WTC11 (cell line): ENCODE measurements at regions not wholly inside any gene's neighbourhood (a gene's known extent, or its start where the extent isn't known, plus 50 kb on each side); places are given as distances from the start of the nearest gene placed in this dataset.
A peak's percentile ranks its signal among the peaks of the same experiment; 100 is the strongest.

Source experiments
- ATAC-seq: fragments of 200-7000 bp; cut with Tn5 transposase; 2 replicates; pipeline ENCODE4 v1.10.0; 2021; ENCODE audit warnings: mild to moderate bottlenecking, moderate library complexity
- CTCF ChIA-PET: fragments of 300-600 bp; sonication (Branson Sonifier 250); formaldehyde crosslinking; loops from one replicate; lab custom pipeline; 2021; ENCODE audit warnings: antibody characterized with exemption; lab: Charles Lee
- POLR2A ChIA-PET: fragments of 350-600 bp; sonication (Branson Sonifier 250); formaldehyde crosslinking; loops from one replicate; lab custom pipeline; 2021; ENCODE audit warnings: antibody characterized with exemption; lab: Charles Lee
- DNase-seq: peaks from one replicate; pipeline ENCODE4 v3.0.0; 2021; ENCODE audit warnings: low spot score
- H3K27ac Mint-ChIP-seq: 2 replicates; pipeline ENCODE4 v1.8.0; 2021; ENCODE audit warnings: mixed read lengths
- H3K27me3 Mint-ChIP-seq: 2 replicates; pipeline ENCODE4 v1.8.0; 2021; ENCODE audit warnings: low read depth, mild to moderate bottlenecking, moderate library complexity, mixed read lengths
- H3K36me3 Mint-ChIP-seq: 2 replicates; pipeline ENCODE4 v1.8.0; 2021; ENCODE audit warnings: mixed read lengths
- H3K4me1 Mint-ChIP-seq: 2 replicates; pipeline ENCODE4 v1.8.0; 2022; ENCODE audit warnings: mixed read lengths
- H3K4me3 Mint-ChIP-seq: 2 replicates; pipeline ENCODE4 v1.8.0; 2021; ENCODE audit warnings: mild to moderate bottlenecking, moderate library complexity, mixed read lengths
- H3K9me3 Mint-ChIP-seq: 2 replicates; pipeline ENCODE4 v1.8.0; 2021; ENCODE audit warnings: mixed read lengths
- CREB1 ChIP-seq: sonication (generic); formaldehyde crosslinking; IDR thresholded peaks from 2 replicates; pipeline ENCODE4 v1.8.0; 2023; ENCODE audit warnings: mild to moderate bottlenecking, missing genetic modification reagents
- EMX1 ChIP-seq: fragments of 250-450 bp; sonication (Bioruptor Pico); IDR thresholded peaks from 2 replicates; pipeline ENCODE4 v1.8.0; 2021; ENCODE audit warnings: mild to moderate bottlenecking
- ETV6 ChIP-seq: sonication (generic); formaldehyde crosslinking; IDR thresholded peaks from 2 replicates; pipeline ENCODE4 v1.8.1; 2022; ENCODE audit warnings: mild to moderate bottlenecking, missing genetic modification reagents
- IRF2 ChIP-seq: sonication (generic); formaldehyde crosslinking; IDR thresholded peaks from 2 replicates; pipeline ENCODE4 v1.8.0; 2022; ENCODE audit warnings: low read depth, missing genetic modification reagents, borderline replicate concordance
- JAZF1 ChIP-seq: fragments of 250-450 bp; sonication (Bioruptor Pico); IDR thresholded peaks from 2 replicates; pipeline ENCODE4 v1.9.0; 2021; ENCODE audit warnings: moderate library complexity, mild to moderate bottlenecking, inconsistent platforms
- NR3C1 ChIP-seq: sonication (generic); formaldehyde crosslinking; conservative IDR thresholded peaks from 2 replicates; pipeline ENCODE4 v1.8.1; 2023; ENCODE audit warnings: low read depth, mild to moderate bottlenecking, missing genetic modification reagents
- SOX15 ChIP-seq: fragments of 250-450 bp; sonication (Bioruptor Pico); IDR thresholded peaks from 2 replicates; pipeline ENCODE4 v1.9.0; 2021; ENCODE audit warnings: mild to moderate bottlenecking
- ZBTB21 ChIP-seq: sonication (generic); formaldehyde crosslinking; IDR thresholded peaks from 2 replicates; pipeline ENCODE4 v1.8.1; 2023; ENCODE audit warnings: mild to moderate bottlenecking, missing genetic modification reagents, borderline replicate concordance
- ZNF416 ChIP-seq: fragments of 250-450 bp; sonication (Bioruptor Pico); IDR thresholded peaks from 2 replicates; pipeline ENCODE4 v1.9.0; 2021; ENCODE audit warnings: mild to moderate bottlenecking, inconsistent platforms
- ZNF423 ChIP-seq: fragments of 250-450 bp; sonication (Bioruptor Pico); IDR thresholded peaks from 2 replicates; pipeline ENCODE4 v2.1.2; 2022; ENCODE audit warnings: mild to moderate bottlenecking, moderate library complexity
- TF ChIP-seq, protein P1 (sequence below): fragments of 250-450 bp; sonication (Bioruptor Pico); IDR thresholded peaks from 2 replicates; pipeline ENCODE4 v1.9.0; 2021; ENCODE audit warnings: mild to moderate bottlenecking
- TF ChIP-seq, protein P2 (sequence below): sonication (generic); formaldehyde crosslinking; conservative IDR thresholded peaks from 2 replicates; pipeline ENCODE4 v1.8.1; 2023; ENCODE audit warnings: mild to moderate bottlenecking, low read depth, missing genetic modification reagents, moderate library complexity
- TF ChIP-seq, protein P3 (sequence below): sonication (generic); formaldehyde crosslinking; IDR thresholded peaks from 2 replicates; pipeline ENCODE4 v1.8.0; 2022; ENCODE audit warnings: mild to moderate bottlenecking, missing genetic modification reagents
- TF ChIP-seq, protein P4 (sequence below): sonication (generic); formaldehyde crosslinking; IDR thresholded peaks from 2 replicates; pipeline ENCODE4 v1.8.0; 2022; ENCODE audit warnings: missing genetic modification reagents
- TF ChIP-seq, protein P5 (sequence below): fragments of 250-450 bp; sonication (Bioruptor Pico); IDR thresholded peaks from 2 replicates; pipeline ENCODE4 v1.9.0; 2021; ENCODE audit warnings: mild to moderate bottlenecking, borderline replicate concordance

DNA sequence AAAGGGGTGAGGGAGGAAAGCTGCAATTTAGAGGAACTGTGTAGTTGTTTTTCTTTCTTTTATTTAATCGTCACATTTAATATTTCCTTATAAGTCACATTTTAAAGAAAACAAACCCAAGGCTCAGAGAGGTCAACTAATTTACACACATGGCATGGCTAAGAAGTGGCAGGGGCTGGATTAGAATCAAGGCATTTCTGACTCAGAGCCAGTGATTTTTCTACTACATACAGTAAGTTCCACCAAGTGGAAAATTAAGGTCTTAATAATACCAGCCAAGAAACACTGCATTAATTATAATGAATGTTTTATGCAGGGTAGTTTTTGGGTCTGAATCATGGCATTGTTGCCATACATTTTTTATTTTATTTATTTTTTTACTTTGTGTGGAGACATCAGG is 607.7 kb upstream of the CITED2 start (continued):
- TF ChIP-seq, protein P1, sequence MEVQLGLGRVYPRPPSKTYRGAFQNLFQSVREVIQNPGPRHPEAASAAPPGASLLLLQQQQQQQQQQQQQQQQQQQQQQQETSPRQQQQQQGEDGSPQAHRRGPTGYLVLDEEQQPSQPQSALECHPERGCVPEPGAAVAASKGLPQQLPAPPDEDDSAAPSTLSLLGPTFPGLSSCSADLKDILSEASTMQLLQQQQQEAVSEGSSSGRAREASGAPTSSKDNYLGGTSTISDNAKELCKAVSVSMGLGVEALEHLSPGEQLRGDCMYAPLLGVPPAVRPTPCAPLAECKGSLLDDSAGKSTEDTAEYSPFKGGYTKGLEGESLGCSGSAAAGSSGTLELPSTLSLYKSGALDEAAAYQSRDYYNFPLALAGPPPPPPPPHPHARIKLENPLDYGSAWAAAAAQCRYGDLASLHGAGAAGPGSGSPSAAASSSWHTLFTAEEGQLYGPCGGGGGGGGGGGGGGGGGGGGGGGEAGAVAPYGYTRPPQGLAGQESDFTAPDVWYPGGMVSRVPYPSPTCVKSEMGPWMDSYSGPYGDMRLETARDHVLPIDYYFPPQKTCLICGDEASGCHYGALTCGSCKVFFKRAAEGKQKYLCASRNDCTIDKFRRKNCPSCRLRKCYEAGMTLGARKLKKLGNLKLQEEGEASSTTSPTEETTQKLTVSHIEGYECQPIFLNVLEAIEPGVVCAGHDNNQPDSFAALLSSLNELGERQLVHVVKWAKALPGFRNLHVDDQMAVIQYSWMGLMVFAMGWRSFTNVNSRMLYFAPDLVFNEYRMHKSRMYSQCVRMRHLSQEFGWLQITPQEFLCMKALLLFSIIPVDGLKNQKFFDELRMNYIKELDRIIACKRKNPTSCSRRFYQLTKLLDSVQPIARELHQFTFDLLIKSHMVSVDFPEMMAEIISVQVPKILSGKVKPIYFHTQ (CRISPR knock-in tag) = no peak
- no peak for TF ChIP-seq ZNF423
- TF ChIP-seq ZBTB21 (CRISPR knock-in tag) = no peak
- TF ChIP-seq, protein P2, sequence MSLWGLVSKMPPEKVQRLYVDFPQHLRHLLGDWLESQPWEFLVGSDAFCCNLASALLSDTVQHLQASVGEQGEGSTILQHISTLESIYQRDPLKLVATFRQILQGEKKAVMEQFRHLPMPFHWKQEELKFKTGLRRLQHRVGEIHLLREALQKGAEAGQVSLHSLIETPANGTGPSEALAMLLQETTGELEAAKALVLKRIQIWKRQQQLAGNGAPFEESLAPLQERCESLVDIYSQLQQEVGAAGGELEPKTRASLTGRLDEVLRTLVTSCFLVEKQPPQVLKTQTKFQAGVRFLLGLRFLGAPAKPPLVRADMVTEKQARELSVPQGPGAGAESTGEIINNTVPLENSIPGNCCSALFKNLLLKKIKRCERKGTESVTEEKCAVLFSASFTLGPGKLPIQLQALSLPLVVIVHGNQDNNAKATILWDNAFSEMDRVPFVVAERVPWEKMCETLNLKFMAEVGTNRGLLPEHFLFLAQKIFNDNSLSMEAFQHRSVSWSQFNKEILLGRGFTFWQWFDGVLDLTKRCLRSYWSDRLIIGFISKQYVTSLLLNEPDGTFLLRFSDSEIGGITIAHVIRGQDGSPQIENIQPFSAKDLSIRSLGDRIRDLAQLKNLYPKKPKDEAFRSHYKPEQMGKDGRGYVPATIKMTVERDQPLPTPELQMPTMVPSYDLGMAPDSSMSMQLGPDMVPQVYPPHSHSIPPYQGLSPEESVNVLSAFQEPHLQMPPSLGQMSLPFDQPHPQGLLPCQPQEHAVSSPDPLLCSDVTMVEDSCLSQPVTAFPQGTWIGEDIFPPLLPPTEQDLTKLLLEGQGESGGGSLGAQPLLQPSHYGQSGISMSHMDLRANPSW = no peak
- TF ChIP-seq JAZF1 (CRISPR knock-in tag) = no peak
- no peak for TF ChIP-seq EMX1 (CRISPR knock-in tag)

DNA sequence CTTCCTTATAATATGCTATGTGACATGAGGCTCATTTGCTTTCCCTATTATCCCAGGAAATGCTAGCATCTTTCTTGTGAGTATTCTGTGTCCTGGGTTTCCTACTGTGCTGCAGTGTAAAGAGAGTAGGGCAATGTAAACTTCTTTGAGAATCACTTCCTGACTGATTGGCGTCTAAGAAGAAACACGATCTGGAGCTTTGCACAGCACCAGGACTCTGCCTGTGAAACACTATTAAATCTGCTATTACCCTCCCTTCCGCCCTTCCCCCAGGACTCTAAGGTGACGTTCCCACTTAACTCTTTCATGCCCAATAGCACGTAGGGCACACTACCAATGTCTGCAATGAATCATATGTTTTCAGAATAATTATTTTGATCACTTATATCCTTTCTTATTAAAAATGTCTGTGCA is 607.3 kb upstream of the CITED2 start:
- no peaks in the 10 kb centered on the region for H3K36me3 Mint-ChIP-seq
- H3K4me3 Mint-ChIP-seq = peak overlapping the region; percentile 22
- CTCF ChIA-PET = no interaction called here
- DNase-seq (no peak), ATAC-seq (peak; percentile 60)
- TF ChIP-seq ETV6 (CRISPR knock-in tag) (0 out of 2 replicates have a peak, but pooled peaks have one; percentile 34), SOX15 (CRISPR knock-in tag) (no peak), NR3C1 (no peak), IRF2 (CRISPR knock-in tag) (no peak)
- TF ChIP-seq, protein P3, sequence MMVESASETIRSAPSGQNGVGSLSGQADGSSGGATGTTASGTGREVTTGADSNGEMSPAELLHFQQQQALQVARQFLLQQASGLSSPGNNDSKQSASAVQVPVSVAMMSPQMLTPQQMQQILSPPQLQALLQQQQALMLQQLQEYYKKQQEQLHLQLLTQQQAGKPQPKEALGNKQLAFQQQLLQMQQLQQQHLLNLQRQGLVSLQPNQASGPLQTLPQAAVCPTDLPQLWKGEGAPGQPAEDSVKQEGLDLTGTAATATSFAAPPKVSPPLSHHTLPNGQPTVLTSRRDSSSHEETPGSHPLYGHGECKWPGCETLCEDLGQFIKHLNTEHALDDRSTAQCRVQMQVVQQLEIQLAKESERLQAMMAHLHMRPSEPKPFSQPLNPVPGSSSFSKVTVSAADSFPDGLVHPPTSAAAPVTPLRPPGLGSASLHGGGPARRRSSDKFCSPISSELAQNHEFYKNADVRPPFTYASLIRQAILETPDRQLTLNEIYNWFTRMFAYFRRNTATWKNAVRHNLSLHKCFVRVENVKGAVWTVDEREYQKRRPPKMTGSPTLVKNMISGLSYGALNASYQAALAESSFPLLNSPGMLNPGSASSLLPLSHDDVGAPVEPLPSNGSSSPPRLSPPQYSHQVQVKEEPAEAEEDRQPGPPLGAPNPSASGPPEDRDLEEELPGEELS (CRISPR knock-in tag) = peak; percentile 19; the same call in 1 of the 2 replicates
- TF ChIP-seq, protein P4, sequence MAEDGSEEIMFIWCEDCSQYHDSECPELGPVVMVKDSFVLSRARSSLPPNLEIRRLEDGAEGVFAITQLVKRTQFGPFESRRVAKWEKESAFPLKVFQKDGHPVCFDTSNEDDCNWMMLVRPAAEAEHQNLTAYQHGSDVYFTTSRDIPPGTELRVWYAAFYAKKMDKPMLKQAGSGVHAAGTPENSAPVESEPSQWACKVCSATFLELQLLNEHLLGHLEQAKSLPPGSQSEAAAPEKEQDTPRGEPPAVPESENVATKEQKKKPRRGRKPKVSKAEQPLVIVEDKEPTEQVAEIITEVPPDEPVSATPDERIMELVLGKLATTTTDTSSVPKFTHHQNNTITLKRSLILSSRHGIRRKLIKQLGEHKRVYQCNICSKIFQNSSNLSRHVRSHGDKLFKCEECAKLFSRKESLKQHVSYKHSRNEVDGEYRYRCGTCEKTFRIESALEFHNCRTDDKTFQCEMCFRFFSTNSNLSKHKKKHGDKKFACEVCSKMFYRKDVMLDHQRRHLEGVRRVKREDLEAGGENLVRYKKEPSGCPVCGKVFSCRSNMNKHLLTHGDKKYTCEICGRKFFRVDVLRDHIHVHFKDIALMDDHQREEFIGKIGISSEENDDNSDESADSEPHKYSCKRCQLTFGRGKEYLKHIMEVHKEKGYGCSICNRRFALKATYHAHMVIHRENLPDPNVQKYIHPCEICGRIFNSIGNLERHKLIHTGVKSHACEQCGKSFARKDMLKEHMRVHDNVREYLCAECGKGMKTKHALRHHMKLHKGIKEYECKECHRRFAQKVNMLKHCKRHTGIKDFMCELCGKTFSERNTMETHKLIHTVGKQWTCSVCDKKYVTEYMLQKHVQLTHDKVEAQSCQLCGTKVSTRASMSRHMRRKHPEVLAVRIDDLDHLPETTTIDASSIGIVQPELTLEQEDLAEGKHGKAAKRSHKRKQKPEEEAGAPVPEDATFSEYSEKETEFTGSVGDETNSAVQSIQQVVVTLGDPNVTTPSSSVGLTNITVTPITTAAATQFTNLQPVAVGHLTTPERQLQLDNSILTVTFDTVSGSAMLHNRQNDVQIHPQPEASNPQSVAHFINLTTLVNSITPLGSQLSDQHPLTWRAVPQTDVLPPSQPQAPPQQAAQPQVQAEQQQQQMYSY = peak; percentile 50; the same call in 1 of the 2 replicates
- POLR2A ChIA-PET = no interaction called here
- peaks cover 54% of the 10 kb centered on the region for H3K4me1 Mint-ChIP-seq
- no peaks in the 10 kb centered on the region for H3K9me3 Mint-ChIP-seq
- peak overlapping the region; percentile 82 for H3K27ac Mint-ChIP-seq
- H3K27me3 Mint-ChIP-seq = no peaks in the 10 kb centered on the region

DNA sequence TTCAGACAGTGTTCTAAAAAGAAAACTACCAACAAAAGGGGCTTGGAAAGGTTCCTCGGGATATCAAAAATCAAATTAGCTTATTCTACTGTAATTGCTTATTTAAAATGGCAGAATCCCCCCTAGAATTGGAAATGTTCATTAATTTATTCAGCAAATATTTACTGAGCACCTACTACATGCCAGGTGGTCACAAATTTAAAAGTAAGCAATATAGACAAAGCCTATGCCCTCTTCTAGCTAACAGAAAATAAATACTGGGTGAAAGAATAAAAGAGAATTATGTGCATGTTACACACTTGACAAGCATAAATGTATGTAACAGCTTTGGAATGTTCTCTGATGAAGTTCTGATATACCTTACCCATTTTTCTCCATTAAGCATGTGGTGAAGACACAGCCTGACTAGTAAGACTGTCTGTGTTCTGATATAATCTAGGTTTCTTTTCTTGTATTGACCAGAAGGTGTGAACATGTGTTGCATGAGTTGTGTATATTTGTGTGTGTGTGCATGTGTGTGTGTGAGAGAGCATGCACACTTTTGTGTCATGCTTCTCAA is 606.7 kb upstream of the CITED2 start:
- DNase-seq (no peak), ATAC-seq (no peak)
- Mint-ChIP-seq H3K9me3 (peaks cover 1% of the 10 kb centered on the region; the same call in 1 of the 2 replicates), H3K4me1 (peaks cover 54% of the 10 kb centered on the region), H3K27me3 (no peaks in the 10 kb centered on the region), H3K36me3 (no peaks in the 10 kb centered on the region), H3K27ac (peak overlapping the region; percentile 82), H3K4me3 (no peak overlapping the region)
- POLR2A ChIA-PET = no interaction called here
- CTCF ChIA-PET = no interaction called here
- TF ChIP-seq CREB1 (CRISPR knock-in tag) (no peak), ZNF416 (CRISPR knock-in tag) (no peak)
- TF ChIP-seq, protein P2 = no peak
- TF ChIP-seq, protein P5, sequence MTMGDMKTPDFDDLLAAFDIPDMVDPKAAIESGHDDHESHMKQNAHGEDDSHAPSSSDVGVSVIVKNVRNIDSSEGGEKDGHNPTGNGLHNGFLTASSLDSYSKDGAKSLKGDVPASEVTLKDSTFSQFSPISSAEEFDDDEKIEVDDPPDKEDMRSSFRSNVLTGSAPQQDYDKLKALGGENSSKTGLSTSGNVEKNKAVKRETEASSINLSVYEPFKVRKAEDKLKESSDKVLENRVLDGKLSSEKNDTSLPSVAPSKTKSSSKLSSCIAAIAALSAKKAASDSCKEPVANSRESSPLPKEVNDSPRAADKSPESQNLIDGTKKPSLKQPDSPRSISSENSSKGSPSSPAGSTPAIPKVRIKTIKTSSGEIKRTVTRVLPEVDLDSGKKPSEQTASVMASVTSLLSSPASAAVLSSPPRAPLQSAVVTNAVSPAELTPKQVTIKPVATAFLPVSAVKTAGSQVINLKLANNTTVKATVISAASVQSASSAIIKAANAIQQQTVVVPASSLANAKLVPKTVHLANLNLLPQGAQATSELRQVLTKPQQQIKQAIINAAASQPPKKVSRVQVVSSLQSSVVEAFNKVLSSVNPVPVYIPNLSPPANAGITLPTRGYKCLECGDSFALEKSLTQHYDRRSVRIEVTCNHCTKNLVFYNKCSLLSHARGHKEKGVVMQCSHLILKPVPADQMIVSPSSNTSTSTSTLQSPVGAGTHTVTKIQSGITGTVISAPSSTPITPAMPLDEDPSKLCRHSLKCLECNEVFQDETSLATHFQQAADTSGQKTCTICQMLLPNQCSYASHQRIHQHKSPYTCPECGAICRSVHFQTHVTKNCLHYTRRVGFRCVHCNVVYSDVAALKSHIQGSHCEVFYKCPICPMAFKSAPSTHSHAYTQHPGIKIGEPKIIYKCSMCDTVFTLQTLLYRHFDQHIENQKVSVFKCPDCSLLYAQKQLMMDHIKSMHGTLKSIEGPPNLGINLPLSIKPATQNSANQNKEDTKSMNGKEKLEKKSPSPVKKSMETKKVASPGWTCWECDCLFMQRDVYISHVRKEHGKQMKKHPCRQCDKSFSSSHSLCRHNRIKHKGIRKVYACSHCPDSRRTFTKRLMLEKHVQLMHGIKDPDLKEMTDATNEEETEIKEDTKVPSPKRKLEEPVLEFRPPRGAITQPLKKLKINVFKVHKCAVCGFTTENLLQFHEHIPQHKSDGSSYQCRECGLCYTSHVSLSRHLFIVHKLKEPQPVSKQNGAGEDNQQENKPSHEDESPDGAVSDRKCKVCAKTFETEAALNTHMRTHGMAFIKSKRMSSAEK = no peak
